H1 (cell line): ENCODE measurements at regions not wholly inside any gene's neighbourhood (a gene's known extent, or its start where the extent isn't known, plus 50 kb on each side); places are given as distances from the start of the nearest gene placed in this dataset.

Experiments
- EZH2 ChIP-seq: fragments of 200-600 bp; sonication (generic); IDR thresholded peaks from 2 replicates; pipeline ENCODE4 v1.7.1; 2012; ENCODE audit warnings: low read depth, mild to moderate bottlenecking, moderate library complexity, low read length, inconsistent platforms; ENCODE audit not compliant: severe bottlenecking
- JUN ChIP-seq: IDR thresholded peaks from 2 replicates; pipeline ENCODE4 v1.6.1; 2011; ENCODE audit warnings: low read depth, mild to moderate bottlenecking, improper control_type of control experiment, low read length
- JUND ChIP-seq: IDR thresholded peaks from 2 replicates; pipeline ENCODE4 v1.6.1; 2011; ENCODE audit warnings: mild to moderate bottlenecking, improper control_type of control experiment, low read length
- PHF8 ChIP-seq: fragments of 200-600 bp; sonication (generic); conservative IDR thresholded peaks from 2 replicates; pipeline ENCODE4 v1.7.1; 2012; ENCODE audit warnings: low read depth, mild to moderate bottlenecking, inconsistent platforms, low read length, moderate library complexity

GRCh38 chr17:65457183-65457582 lies 104.3 kb downstream of the AXIN2 start (continued):
- TF ChIP-seq EZH2 (no peak), JUND (no peak), PHF8 (no peak), JUN (no peak)
